Stimulated activated CD8-positive, alpha-beta memory T cell treated with anti-CD3 and anti-CD28 coated beads, Interleukin-4, amount 100 ng/mL, for 48 hours (primary cell): ENCODE measurements at regions not wholly inside any gene's neighbourhood (a gene's known extent, or its start where the extent isn't known, plus 50 kb on each side); places are given as distances from the start of the nearest gene placed in this dataset.

ENCODE experiments used
- DNase-seq: peaks from one replicate; pipeline ENCODE4 v3.0.0-alpha.2; 2020

GRCh38 chrX:22396408-22396807 lies 123.7 kb downstream of the CBLL2 start:
- DNase-seq, result no peak

GRCh38 chrX:22397566-22397965 lies 124.9 kb downstream of the CBLL2 start:
- DNase-seq, result no peak

GRCh38 chrX:22399437-22400192 lies 126.9 kb downstream of the CBLL2 start:
- no peak for DNase-seq

GRCh38 chrX:22404297-22404696 lies 131.6 kb downstream of the CBLL2 start:
- no peak for DNase-seq

GRCh38 chrX:22406201-22406737 lies 133.6 kb downstream of the CBLL2 start:
- no peak for DNase-seq

- no peak for DNase-seq
Measured at GRCh38 chrX:22409418-22409817, 136.7 kb downstream of the CBLL2 start.

- DNase-seq, result no peak
Measured at GRCh38 chrX:22424122-22424915, 151.6 kb downstream of the CBLL2 start.

GRCh38 chrX:22424919-22425318 lies 152.2 kb downstream of the CBLL2 start:
- no peak for DNase-seq

GRCh38 chrX:22429704-22430103 lies 157.0 kb downstream of the CBLL2 start:
- DNase-seq, result no peak

GRCh38 chrX:22430701-22431100 lies 158.0 kb downstream of the CBLL2 start:
- no peak for DNase-seq

- no peak for DNase-seq
Measured at GRCh38 chrX:22433292-22434070, 160.8 kb downstream of the CBLL2 start.

GRCh38 chrX:22445880-22446279 lies 173.2 kb downstream of the CBLL2 start:
- DNase-seq, result no peak

GRCh38 chrX:22462959-22463358 lies 190.2 kb downstream of the CBLL2 start:
- DNase-seq, result no peak

GRCh38 chrX:22467571-22467970 lies 194.9 kb downstream of the CBLL2 start:
- no peak for DNase-seq

GRCh38 chrX:22481436-22481835 lies 208.7 kb downstream of the CBLL2 start:
- DNase-seq, result no peak

- no peak for DNase-seq
Measured at GRCh38 chrX:22486296-22486695, 213.6 kb downstream of the CBLL2 start.

GRCh38 chrX:22516893-22517292 lies 244.2 kb downstream of the CBLL2 start:
- no peak for DNase-seq

- no peak for DNase-seq
Measured at GRCh38 chrX:22520128-22520828, 247.6 kb downstream of the CBLL2 start.

GRCh38 chrX:22526339-22526738 lies 253.6 kb downstream of the CBLL2 start:
- no peak for DNase-seq

GRCh38 chrX:22527302-22527701 lies 254.6 kb downstream of the CBLL2 start:
- no peak for DNase-seq

- DNase-seq, result no peak
Measured at GRCh38 chrX:22533898-22534297, 261.2 kb downstream of the CBLL2 start.

- DNase-seq, result no peak
Measured at GRCh38 chrX:22534643-22535042, 261.9 kb downstream of the CBLL2 start.
